ENCODE measurements at regions not wholly inside any gene's neighbourhood (a gene's known extent, or its start where the extent isn't known, plus 50 kb on each side); places are given as distances from the start of the nearest gene placed in this dataset.

- TF ChIP-seq CTCF (IDR thresholded peaks at IDR 0.05) = no peak
- no peak for TF ChIP-seq POLR2A (IDR thresholded peaks at IDR 0.05)
These were observed 237.8 kb upstream of the ADGRL3 start for GRCh38 chr4:60962286-60962685.

Measured in lower leg skin (tissue), 3 donors.